Ovary (tissue), 3 donors: ENCODE measurements at regions not wholly inside any gene's neighbourhood (a gene's known extent, or its start where the extent isn't known, plus 50 kb on each side); places are given as distances from the start of the nearest gene placed in this dataset.
"Not testable (repeated sequence)": the region's sequence is repeated elsewhere in the genome, so short reads cannot be mapped to it uniquely, and the experiment has no call there.

Experiments
- CTCF ChIP-seq, 3 donors: fragments of 450-650 bp in 2 of 3; fragments of 200-600 bp in 1 of 3; IDR thresholded peaks; one replicate each; pipeline versions ENCODE4 v1.5.1 to v1.8.0; 2016 to 2022; ENCODE audit warnings: antibody characterized with exemption in 3 of 3, mild to moderate bottlenecking in 1 of 3
- EP300 ChIP-seq: sonication (generic); formaldehyde crosslinking; IDR thresholded peaks from one replicate; pipeline ENCODE4 v1.6.1; 2017; ENCODE audit warnings: antibody characterized with exemption
- POLR2A ChIP-seq: fragments of 450-650 bp; IDR thresholded peaks from one replicate; pipeline ENCODE4 v1.6.1; 2017; ENCODE audit warnings: antibody characterized with exemption, mild to moderate bottlenecking, moderate library complexity
- donor health status: DM: no; HTN: no; CAD: no.

GRCh38 chr16:29285151-29285885, 121.2 kb downstream of the NPIPB11 start:
- not testable (repeated sequence) for TF ChIP-seq POLR2A; CTCF (IDR thresholded peaks at IDR 0.05); EP300
